Frontal cortex (tissue), 3 donors: ENCODE measurements at regions not wholly inside any gene's neighbourhood (a gene's known extent, or its start where the extent isn't known, plus 50 kb on each side); places are given as distances from the start of the nearest gene placed in this dataset.
"Not testable (repeated sequence)": the region's sequence is repeated elsewhere in the genome, so short reads cannot be mapped to it uniquely, and the experiment has no call there.

ENCODE experiments used
- DNase-seq, 2 donors: peaks; one replicate each; pipeline ENCODE4 v3.0.0; 2012; ENCODE audit warnings: low spot score in 2 of 2
- FAIRE-seq: peaks from 2 replicates; lab custom pipeline; 2012; peaks lifted over from hg19 to GRCh38; lab: Jason Lieb, UNC
- donor health status: control.
- donor health status: control.
- donor health status: control.

GRCh38 chr5:13358342-13358741 lies 586.1 kb downstream of the DNAH5 start:
- no peak for FAIRE-seq
- no peak for DNase-seq

GRCh38 chr5:13357929-13358328 lies 586.6 kb downstream of the DNAH5 start:
- DNase-seq (no peak), FAIRE-seq (no peak)

GRCh38 chr5:13356226-13356625 lies 588.3 kb downstream of the DNAH5 start:
- FAIRE-seq (no peak), DNase-seq (no peak)

- DNase-seq (no peak), FAIRE-seq (no peak)
Observed at GRCh38 chr5:13354611-13355010, 589.9 kb downstream of the DNAH5 start.

DNA sequence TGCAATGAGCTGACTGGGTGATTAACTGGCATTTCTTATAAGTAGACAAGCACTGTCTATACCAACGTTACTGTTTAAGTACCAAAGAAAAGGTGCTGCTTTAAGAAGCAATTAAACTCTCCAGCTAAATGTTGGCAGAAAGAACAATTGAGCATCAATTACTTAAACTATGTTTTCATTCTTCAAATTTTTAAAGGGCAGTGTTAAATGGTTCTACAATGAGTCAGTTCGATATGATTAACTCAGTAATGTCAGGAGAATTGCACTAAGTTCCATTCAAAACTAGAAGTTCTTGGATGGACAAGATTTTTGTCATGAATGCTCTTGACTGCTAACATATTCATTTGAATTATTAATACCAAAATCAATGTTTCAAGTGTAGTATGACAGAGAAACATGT lies 593.7 kb downstream of the DNAH5 start:
- DNase-seq, result no peak
- no peak for FAIRE-seq

- FAIRE-seq (no peak), DNase-seq (no peak)
Observed at GRCh38 chr5:13348568-13348967, 595.9 kb downstream of the DNAH5 start.

GRCh38 chr5:13346401-13346800 lies 598.1 kb downstream of the DNAH5 start:
- DNase-seq, result no peak
- no peak for FAIRE-seq

- FAIRE-seq (no peak), DNase-seq (no peak)
Observed at GRCh38 chr5:13339093-13339492, 605.4 kb downstream of the DNAH5 start.

GRCh38 chr5:13335026-13335425 lies 609.5 kb downstream of the DNAH5 start:
- FAIRE-seq, result not testable (repeated sequence)

DNA sequence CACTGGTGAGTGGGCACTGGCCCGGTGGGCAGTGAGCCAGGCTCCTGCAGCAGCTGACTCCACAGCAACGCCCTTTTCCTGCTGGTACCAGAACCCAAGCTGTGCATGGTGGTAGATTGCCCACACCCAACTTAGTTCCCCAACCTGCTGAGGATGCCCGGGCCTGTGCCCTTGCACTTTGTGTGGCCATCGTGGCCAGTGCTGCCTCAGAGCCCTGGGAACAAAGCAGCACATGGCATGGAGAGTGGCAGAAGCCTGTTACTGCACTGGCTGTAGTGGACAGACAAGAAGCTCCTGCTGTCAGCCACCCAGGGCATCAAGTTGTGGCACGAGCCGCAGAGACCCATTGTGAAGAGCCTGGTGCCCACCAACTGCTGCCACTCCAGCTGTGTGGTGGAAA lies 612.9 kb downstream of the DNAH5 start:
- FAIRE-seq (no peak), DNase-seq (no peak)

More at GRCh38 chr5:13335026-13335425, 609.5 kb downstream of the DNAH5 start:
- DNase-seq, result not testable (repeated sequence)

DNA sequence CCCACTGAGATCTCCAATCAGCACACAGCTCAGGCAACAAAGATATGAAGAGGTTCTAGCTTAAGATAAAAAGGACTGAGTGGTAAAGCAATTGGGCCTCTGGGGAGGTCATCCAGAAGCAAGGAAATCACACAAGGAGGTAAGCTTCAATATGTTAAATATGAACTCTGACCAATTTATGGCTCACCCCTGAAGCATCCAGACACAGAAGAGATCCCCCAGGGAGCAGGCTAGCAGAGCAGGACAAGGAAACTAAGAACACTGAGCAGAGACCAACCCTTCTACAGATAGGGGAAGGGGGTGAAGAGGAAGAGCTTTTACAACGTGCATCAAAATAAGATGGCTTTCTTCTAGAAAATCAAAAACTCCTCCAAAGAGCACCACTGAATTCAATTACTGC lies 616.2 kb downstream of the DNAH5 start:
- FAIRE-seq, result no peak
- no peak for DNase-seq

- no peak for FAIRE-seq
- DNase-seq, result no peak
Observed at GRCh38 chr5:13325765-13326164, 618.7 kb downstream of the DNAH5 start.

GRCh38 chr5:13322769-13323168 lies 621.7 kb downstream of the DNAH5 start:
- DNase-seq (no peak), FAIRE-seq (no peak)

DNA sequence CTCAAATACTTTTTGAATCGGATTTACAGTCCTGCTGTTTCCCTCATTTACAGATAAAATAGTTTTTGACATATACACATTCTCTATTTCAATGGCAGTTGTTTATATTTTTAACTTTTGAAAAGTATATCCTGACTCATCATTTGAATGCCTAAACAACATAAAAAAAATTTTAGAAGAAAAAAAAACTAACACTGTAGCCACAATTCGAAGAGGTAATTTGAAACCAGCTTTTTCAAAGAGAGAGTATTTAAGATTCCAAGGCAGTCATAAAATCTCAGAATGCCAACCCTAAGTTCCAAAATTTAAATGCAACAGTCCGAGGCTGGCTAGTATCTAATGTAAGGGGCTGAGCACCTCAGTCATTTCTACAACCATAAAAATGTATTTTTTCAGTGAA lies 626.8 kb downstream of the DNAH5 start:
- DNase-seq, result no peak
- no peak for FAIRE-seq

- no peak for DNase-seq
- no peak for FAIRE-seq
Observed at GRCh38 chr5:13316176-13316575, 628.3 kb downstream of the DNAH5 start.

DNA sequence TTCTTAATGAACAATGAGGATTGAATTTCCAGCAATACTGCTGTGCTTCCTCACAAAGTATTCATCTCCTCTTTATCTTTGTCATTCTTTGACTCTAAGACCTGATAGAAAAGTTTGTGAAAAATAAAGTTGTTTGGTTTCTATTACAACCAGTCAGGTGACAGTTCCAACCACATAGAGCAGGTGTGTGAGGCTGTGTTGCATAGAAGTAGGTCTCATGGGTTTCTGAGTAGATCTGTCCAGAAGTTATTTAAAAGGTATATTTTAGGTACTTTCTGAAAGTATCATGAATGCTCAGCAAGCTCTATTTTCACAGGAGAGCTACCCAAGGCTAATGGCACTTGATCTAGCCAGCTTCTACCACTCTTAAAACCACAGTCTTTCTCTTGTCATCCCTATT lies 637.0 kb downstream of the DNAH5 start:
- no peak for FAIRE-seq
- no peak for DNase-seq

DNA sequence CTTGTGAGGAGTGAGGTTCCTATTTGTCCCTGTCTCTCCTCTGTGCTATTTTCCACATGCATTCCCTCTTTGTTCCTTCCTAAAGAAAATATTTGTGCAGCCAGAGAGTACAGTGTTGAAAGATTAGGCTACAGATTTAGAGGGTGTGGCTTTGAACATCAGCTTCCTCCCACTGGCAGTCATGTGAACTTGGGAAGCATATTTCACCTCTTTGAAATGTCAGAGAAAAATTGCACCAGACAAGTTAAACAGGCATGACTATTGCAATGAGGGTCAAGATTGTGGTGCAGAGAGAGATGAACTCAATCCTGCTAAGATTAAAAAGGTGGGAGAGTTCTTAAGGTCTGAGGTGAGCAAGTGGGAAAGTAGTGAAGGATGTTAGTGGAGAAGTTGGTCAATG lies 641.0 kb downstream of the DNAH5 start:
- DNase-seq, result no peak
- no peak for FAIRE-seq

DNA sequence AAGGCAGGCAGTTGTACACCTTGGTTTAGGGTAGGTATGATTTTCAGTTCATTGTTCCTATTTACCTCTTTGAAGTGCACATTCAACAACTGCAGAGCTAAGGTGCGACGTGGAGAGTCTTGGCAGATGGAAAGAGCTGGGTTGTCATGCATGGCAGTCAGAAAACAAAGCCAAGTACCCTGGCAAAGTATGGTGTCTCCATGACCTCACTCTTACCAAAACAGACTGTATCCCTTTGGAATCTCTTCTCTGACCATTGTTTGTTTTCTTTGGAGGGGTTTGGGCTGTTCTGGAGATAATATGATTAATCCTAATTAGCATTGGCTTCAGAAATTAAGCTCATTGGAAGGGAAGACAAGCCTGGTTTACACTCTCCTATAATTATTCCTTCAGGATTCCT lies 665.7 kb downstream of the DNAH5 start:
- FAIRE-seq, result no peak
- no peak for DNase-seq

DNA sequence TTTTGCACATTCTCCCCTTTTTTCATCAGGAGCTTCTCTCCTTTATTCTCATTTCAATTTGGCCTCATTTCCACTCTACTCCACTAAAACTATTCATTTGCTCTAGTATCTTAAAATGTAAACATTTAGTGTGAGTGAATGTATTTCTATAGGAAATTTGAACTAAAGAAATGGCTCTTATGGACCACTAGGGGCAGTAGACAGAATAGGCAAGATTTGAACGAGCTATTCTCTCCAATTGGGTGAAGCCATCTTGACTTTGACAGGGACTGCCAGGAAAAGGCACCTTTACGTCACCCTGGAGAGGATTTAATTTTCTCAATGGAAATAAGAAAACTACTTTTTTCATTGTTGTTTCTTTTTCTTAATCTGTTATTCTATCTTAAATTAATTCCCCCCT lies 666.3 kb downstream of the DNAH5 start:
- no peak for FAIRE-seq
- no peak for DNase-seq

DNA sequence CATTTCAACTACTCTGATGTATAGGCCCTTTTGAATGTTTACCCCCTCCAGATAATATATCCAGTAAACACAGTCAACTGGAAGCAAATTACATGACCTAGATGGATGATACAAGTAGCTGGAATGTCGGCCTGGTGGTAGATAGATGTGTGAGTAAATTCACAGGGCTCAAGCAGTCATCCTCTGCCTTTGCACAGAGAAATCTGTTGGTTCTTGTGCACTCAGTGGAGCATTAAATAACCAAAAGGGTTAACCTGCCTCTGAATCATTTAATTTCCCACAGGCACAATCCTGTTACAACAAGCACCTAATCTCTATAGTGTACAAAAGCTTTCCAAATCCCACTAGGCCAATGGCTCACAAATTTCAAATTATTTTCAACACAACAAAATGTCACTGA lies 668.3 kb downstream of the DNAH5 start:
- FAIRE-seq (no peak), DNase-seq (no peak)

- DNase-seq (no peak), FAIRE-seq (no peak)
Observed at GRCh38 chr5:13263701-13264100, 680.8 kb downstream of the DNAH5 start.

DNA sequence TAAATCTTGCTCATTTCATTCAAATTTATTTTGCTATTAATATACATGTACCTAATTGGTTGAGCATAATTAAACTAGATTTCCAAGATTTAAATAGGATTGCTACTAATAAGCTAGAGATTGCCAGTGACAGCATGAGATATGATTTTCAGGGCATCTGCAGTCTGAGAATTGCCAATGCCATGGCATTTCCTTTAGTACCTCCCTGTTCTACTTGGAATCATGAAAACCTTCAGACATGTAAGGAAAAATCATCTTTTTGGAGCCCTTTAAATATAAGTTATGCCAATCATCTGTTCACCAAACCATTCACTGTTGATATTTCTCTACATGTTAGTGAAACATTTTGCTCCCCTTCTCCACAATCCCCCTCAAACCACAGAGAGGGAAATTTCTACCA lies 691.4 kb downstream of the DNAH5 start:
- no peak for FAIRE-seq
- DNase-seq, result no peak

DNA sequence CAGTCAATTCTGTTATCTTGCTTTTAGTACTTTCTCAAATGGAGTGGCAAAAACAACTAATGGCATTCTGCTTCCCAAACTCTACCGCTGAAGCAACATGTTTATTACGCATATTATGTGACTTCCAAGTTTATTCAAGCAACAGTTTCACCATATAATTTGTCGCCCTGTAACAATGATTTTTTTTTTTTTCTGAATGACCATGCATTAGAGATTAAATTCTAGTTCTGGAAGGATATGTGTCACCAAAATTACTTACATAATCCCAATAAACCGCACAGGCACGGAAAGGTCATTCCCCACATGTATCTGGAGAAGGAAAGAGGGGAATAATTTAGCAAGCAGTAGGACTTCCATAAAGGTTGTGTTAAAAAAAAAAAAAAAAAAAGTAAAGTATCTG lies 691.8 kb downstream of the DNAH5 start:
- FAIRE-seq (no peak), DNase-seq (no peak)
